ENCODE measurements at regions not wholly inside any gene's neighbourhood (a gene's known extent, or its start where the extent isn't known, plus 50 kb on each side); places are given as distances from the start of the nearest gene placed in this dataset.
"Not testable (repeated sequence)": the region's sequence is repeated elsewhere in the genome, so short reads cannot be mapped to it uniquely, and the experiment has no call there.

DNA sequence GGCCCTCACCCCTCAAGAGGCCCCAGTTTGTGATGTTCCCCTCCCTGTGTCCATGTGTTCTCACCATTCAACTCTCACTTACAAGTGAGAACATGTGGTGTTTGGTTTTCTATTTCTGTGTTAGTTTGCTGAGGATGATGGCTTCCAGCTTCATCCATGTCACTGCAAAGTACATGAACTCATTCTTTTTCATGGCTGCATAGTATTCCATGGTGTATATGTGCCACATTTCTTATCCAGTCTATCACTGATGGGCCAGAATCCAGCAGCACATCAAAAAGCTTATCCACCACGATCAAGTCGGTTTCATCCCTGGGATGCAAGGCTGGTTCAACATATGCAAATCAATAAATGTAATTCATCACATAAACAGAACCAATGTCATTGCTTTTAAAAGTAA, 95.4 kb upstream of the HS3ST2 start:
- H3K4me3 ChIP-seq (ENCODE audit: low read depth in 1 of 2, low read length in 2 of 2); H3K9me3 ChIP-seq (ENCODE audit: control insufficient read depth in 2 of 2, insufficient read depth in 1 of 2, low read depth in 1 of 2, low read length in 1 of 2); H3K4me1 ChIP-seq (ENCODE audit: control insufficient read depth in 2 of 2, insufficient read depth in 2 of 2, low read length in 1 of 2); H3K27me3 ChIP-seq (ENCODE audit: control insufficient read depth in 1 of 2, insufficient read depth in 2 of 2, low read length in 2 of 2); H3K27ac ChIP-seq (ENCODE audit: low read depth in 2 of 2, low read length in 1 of 2); H3K36me3 ChIP-seq (ENCODE audit: control insufficient read depth in 2 of 2, insufficient read depth in 2 of 2, low read length in 1 of 2): not testable (repeated sequence)
- WGBS, 2 donors: 76 to 84% methylated on average over 2 of the region's 2 CpGs

DNA sequence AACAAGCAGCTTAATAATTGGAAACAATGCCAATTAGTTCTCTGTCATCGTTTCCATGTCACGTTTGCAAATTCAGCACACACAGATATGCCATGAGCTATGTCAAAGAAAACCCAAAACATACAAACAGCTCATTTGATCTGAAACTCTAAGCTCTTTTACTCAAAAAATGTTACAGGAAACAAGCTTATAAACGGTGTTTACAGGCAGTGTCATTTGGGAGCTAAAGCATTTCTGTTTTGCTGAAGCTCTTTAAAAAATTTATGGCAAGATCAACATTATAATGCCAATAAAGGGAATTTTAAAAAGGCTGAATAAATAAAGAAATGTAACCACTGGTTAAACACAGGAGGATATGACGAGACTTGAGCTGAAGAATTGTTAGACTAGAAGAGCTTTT, 94.0 kb upstream of the HS3ST2 start:
- no peaks in the 10 kb centered on the region for H3K4me1 ChIP-seq (ENCODE audit: control insufficient read depth in 2 of 2, insufficient read depth in 2 of 2, low read length in 1 of 2)
- H3K27ac ChIP-seq (ENCODE audit: low read depth in 2 of 2, low read length in 1 of 2): no peak overlapping the region
- H3K9me3 ChIP-seq (ENCODE audit: control insufficient read depth in 2 of 2, insufficient read depth in 1 of 2, low read depth in 1 of 2, low read length in 1 of 2): no peaks in the 10 kb centered on the region
- H3K27me3 ChIP-seq (ENCODE audit: control insufficient read depth in 1 of 2, insufficient read depth in 2 of 2, low read length in 2 of 2): no peaks in the 10 kb centered on the region
- no peaks in the 10 kb centered on the region for H3K36me3 ChIP-seq (ENCODE audit: control insufficient read depth in 2 of 2, insufficient read depth in 2 of 2, low read length in 1 of 2)
- no peak overlapping the region for H3K4me3 ChIP-seq (ENCODE audit: low read depth in 1 of 2, low read length in 2 of 2)
- WGBS, 2 donors: 38 to 51% methylated on average over 4 of the region's 4 CpGs

- H3K27ac ChIP-seq (ENCODE audit: low read depth in 2 of 2, low read length in 1 of 2): no peak overlapping the region
- no peaks in the 10 kb centered on the region for H3K9me3 ChIP-seq (ENCODE audit: control insufficient read depth in 2 of 2, insufficient read depth in 1 of 2, low read depth in 1 of 2, low read length in 1 of 2)
- no peaks in the 10 kb centered on the region for H3K4me1 ChIP-seq (ENCODE audit: control insufficient read depth in 2 of 2, insufficient read depth in 2 of 2, low read length in 1 of 2)
- 60 to 70% methylated on average over 8 of the region's 8 CpGs for WGBS, 2 donors
- H3K4me3 ChIP-seq (ENCODE audit: low read depth in 1 of 2, low read length in 2 of 2): no peak overlapping the region
- H3K27me3 ChIP-seq (ENCODE audit: control insufficient read depth in 1 of 2, insufficient read depth in 2 of 2, low read length in 2 of 2): no peaks in the 10 kb centered on the region
- no peaks in the 10 kb centered on the region for H3K36me3 ChIP-seq (ENCODE audit: control insufficient read depth in 2 of 2, insufficient read depth in 2 of 2, low read length in 1 of 2)
Observed at GRCh38 chr16:22721511-22722100, 92.4 kb upstream of the HS3ST2 start.

DNA sequence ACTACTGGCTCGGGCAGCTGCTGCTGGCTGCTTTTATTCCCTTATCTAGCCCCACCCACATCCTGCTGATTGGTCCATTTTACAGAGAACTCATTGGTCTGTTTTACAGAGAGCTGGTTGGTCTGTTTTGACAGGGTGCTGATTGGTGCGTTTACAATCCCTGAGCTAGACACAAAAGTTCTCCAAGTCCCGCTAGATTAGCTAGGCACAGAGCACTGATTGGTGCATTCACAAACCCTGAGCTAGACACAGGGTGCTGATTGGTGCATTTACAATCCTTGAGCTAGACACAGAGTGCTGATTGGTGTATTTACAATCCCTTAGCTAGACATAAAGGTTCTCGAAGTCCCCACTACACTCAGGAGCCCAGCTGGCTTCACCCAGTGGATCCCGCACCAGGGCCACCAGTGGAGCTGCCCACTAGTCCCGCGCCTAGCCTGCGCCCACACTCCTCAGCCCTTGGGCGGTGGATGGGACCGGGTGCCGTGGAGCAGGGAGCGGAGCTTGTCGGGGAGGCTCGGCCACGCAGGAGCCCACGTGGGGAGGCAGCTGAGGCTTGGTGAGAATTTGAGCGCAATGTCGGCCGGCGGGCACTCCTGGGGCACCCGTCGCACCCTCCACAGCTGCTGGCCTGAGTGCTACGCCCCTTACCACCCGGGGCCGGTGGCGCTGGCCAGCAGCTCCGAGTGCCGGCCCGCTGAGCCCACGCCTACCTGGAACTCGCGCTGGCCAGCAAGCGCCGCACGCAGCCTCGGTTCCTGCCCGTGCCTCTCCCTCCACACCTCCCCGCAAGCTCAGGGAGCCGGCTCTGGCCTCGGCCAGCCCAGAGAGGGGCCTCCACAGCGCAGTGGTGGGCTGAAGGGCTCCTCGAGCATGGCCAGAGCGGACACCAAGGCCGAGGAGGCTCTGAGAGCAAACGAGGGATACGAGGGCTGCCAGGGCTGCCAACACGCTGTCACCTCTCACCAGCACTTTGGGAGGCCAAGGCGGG, 91.1 kb upstream of the HS3ST2 start:
- H3K27me3 ChIP-seq (ENCODE audit: control insufficient read depth in 1 of 2, insufficient read depth in 2 of 2, low read length in 2 of 2); H3K36me3 ChIP-seq (ENCODE audit: control insufficient read depth in 2 of 2, insufficient read depth in 2 of 2, low read length in 1 of 2); H3K4me3 ChIP-seq (ENCODE audit: low read depth in 1 of 2, low read length in 2 of 2); H3K9me3 ChIP-seq (ENCODE audit: control insufficient read depth in 2 of 2, insufficient read depth in 1 of 2, low read depth in 1 of 2, low read length in 1 of 2); H3K4me1 ChIP-seq (ENCODE audit: control insufficient read depth in 2 of 2, insufficient read depth in 2 of 2, low read length in 1 of 2); H3K27ac ChIP-seq (ENCODE audit: low read depth in 2 of 2, low read length in 1 of 2): not testable (repeated sequence)
- 91 to 93% methylated on average over 46 to 48 of the region's 48 CpGs for WGBS, 2 donors

DNA sequence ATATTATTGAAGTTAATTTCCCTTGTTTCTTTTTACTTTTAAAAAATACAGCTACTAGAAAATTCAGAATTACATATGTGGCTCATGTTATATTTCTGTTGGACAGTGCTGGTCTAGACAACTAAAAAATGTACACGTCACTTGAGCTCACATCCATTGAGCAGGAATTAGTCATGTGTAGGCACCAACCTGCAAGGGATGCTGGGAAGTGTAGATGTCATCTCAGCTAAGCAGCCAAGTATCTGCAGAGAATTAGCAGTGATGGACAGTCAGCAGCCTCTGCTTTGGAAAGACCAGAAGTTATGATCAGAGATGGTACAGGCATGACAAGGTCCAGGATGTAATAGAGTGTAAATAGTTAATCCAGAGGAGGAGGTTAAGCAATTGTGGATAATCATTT, 87.1 kb upstream of the HS3ST2 start:
- WGBS, 2 donors: 42 to 59% methylated on average over 1 of the region's 1 CpG
- Histone ChIP-seq H3K27ac (ENCODE audit: low read depth in 2 of 2, low read length in 1 of 2) (no peak overlapping the region), H3K4me1 (ENCODE audit: control insufficient read depth in 2 of 2, insufficient read depth in 2 of 2, low read length in 1 of 2) (peaks cover 0 to 2% of the 10 kb centered on the region in 2 donors), H3K4me3 (ENCODE audit: low read depth in 1 of 2, low read length in 2 of 2) (no peak overlapping the region), H3K36me3 (ENCODE audit: control insufficient read depth in 2 of 2, insufficient read depth in 2 of 2, low read length in 1 of 2) (no peaks in the 10 kb centered on the region), H3K27me3 (ENCODE audit: control insufficient read depth in 1 of 2, insufficient read depth in 2 of 2, low read length in 2 of 2) (no peaks in the 10 kb centered on the region), H3K9me3 (ENCODE audit: control insufficient read depth in 2 of 2, insufficient read depth in 1 of 2, low read depth in 1 of 2, low read length in 1 of 2) (no peaks in the 10 kb centered on the region)

DNA sequence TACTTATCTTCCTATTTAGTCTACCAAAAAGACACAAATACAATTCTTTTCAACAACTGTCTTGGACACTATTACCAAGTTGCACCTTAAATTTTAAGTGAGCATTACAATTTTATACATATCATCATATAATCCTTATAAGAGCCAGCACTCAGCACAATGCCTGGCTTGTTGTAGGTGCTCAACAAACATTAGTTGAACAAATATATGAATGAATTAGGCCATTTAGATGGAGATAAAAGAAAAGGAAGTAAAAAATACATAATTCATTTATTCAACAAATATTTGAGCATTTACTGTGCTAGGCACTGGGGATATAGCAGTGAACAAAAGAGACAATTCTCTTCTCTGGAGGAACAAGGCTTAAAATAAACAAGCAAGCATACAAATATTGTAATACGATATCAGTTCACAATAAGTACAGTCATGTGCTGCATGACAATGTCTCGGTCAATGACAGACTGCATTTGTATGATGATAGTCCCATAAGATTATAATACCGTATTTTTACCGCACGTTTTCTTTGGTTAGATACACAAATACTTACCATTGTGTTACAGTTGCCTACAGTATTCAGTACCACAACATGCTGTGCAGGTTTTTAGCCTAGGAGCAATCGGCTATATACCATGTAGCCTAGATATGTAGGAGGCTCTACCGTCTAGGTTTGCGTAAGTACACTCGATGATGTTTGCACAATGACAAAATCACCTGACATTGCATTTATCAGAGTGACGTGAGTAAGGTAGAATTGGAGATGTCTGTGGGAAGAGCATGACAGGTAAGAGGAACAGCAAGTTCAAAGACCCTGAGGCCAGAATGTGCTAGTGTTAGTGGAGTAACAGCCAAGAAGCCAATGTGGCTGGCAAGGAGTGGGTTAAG, 86.4 kb upstream of the HS3ST2 start:
- no peak overlapping the region for H3K4me3 ChIP-seq (ENCODE audit: low read depth in 1 of 2, low read length in 2 of 2)
- H3K27me3 ChIP-seq (ENCODE audit: control insufficient read depth in 1 of 2, insufficient read depth in 2 of 2, low read length in 2 of 2): no peaks in the 10 kb centered on the region
- 51 to 57% methylated on average over 10 of the region's 10 CpGs for WGBS, 2 donors
- peaks cover 0 to 2% of the 10 kb centered on the region in 2 donors for H3K4me1 ChIP-seq (ENCODE audit: control insufficient read depth in 2 of 2, insufficient read depth in 2 of 2, low read length in 1 of 2)
- H3K36me3 ChIP-seq (ENCODE audit: control insufficient read depth in 2 of 2, insufficient read depth in 2 of 2, low read length in 1 of 2): no peaks in the 10 kb centered on the region
- H3K27ac ChIP-seq (ENCODE audit: low read depth in 2 of 2, low read length in 1 of 2): no peak overlapping the region
- H3K9me3 ChIP-seq (ENCODE audit: control insufficient read depth in 2 of 2, insufficient read depth in 1 of 2, low read depth in 1 of 2, low read length in 1 of 2): no peaks in the 10 kb centered on the region

GRCh38 chr16:22728167-22728836, 85.7 kb upstream of the HS3ST2 start:
- WGBS, 2 donors: 20 to 21% methylated on average over 4 of the region's 4 CpGs
- Histone ChIP-seq H3K27me3 (ENCODE audit: control insufficient read depth in 1 of 2, insufficient read depth in 2 of 2, low read length in 2 of 2) (no peaks in the 10 kb centered on the region), H3K27ac (ENCODE audit: low read depth in 2 of 2, low read length in 1 of 2) (no peak overlapping the region), H3K9me3 (ENCODE audit: control insufficient read depth in 2 of 2, insufficient read depth in 1 of 2, low read depth in 1 of 2, low read length in 1 of 2) (no peaks in the 10 kb centered on the region), H3K4me3 (ENCODE audit: low read depth in 1 of 2, low read length in 2 of 2) (no peak overlapping the region), H3K4me1 (ENCODE audit: control insufficient read depth in 2 of 2, insufficient read depth in 2 of 2, low read length in 1 of 2) (peaks cover 0 to 2% of the 10 kb centered on the region in 2 donors), H3K36me3 (ENCODE audit: control insufficient read depth in 2 of 2, insufficient read depth in 2 of 2, low read length in 1 of 2) (no peaks in the 10 kb centered on the region)

- H3K4me1 ChIP-seq (ENCODE audit: control insufficient read depth in 2 of 2, insufficient read depth in 2 of 2, low read length in 1 of 2): peaks cover 2 to 4% of the 10 kb centered on the region in 2 donors
- H3K27ac ChIP-seq (ENCODE audit: low read depth in 2 of 2, low read length in 1 of 2): no peak overlapping the region
- H3K4me3 ChIP-seq (ENCODE audit: low read depth in 1 of 2, low read length in 2 of 2): no peak overlapping the region
- no peaks in the 10 kb centered on the region for H3K27me3 ChIP-seq (ENCODE audit: control insufficient read depth in 1 of 2, insufficient read depth in 2 of 2, low read length in 2 of 2)
- H3K36me3 ChIP-seq (ENCODE audit: control insufficient read depth in 2 of 2, insufficient read depth in 2 of 2, low read length in 1 of 2): no peaks in the 10 kb centered on the region
- no peaks in the 10 kb centered on the region for H3K9me3 ChIP-seq (ENCODE audit: control insufficient read depth in 2 of 2, insufficient read depth in 1 of 2, low read depth in 1 of 2, low read length in 1 of 2)
- WGBS, 2 donors: 74 to 76% methylated on average over 2 of the region's 2 CpGs
Observed at GRCh38 chr16:22732400-22732799, 81.6 kb upstream of the HS3ST2 start.

DNA sequence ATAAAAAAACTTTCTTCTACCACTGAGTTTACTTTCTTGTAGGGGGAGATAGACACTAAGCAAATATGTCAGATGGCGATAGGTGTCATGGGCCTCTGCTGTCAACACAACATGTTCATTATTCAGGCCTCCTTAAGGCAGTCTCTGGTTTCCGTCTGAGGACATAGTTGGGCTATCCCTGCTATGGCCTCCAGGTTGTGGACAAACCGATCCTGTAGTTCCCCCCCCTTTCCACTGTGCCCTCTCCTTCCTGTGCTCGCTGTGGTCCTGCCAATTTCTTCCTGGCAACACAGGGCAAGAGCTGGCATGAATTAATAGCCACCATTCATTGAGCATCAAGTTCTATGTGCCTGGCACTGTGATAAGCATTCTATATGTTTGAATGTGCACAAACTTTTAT, 81.0 kb upstream of the HS3ST2 start:
- no peaks in the 10 kb centered on the region for H3K36me3 ChIP-seq (ENCODE audit: control insufficient read depth in 2 of 2, insufficient read depth in 2 of 2, low read length in 1 of 2)
- no peak overlapping the region for H3K4me3 ChIP-seq (ENCODE audit: low read depth in 1 of 2, low read length in 2 of 2)
- no peaks in the 10 kb centered on the region for H3K9me3 ChIP-seq (ENCODE audit: control insufficient read depth in 2 of 2, insufficient read depth in 1 of 2, low read depth in 1 of 2, low read length in 1 of 2)
- no peaks in the 10 kb centered on the region for H3K27me3 ChIP-seq (ENCODE audit: control insufficient read depth in 1 of 2, insufficient read depth in 2 of 2, low read length in 2 of 2)
- 70 to 71% methylated on average over 4 of the region's 4 CpGs for WGBS, 2 donors
- no peak overlapping the region for H3K27ac ChIP-seq (ENCODE audit: low read depth in 2 of 2, low read length in 1 of 2)
- H3K4me1 ChIP-seq (ENCODE audit: control insufficient read depth in 2 of 2, insufficient read depth in 2 of 2, low read length in 1 of 2): peaks cover 2 to 4% of the 10 kb centered on the region in 2 donors
